ENCODE measurements at regions not wholly inside any gene's neighbourhood (a gene's known extent, or its start where the extent isn't known, plus 50 kb on each side); places are given as distances from the start of the nearest gene placed in this dataset.

DNA sequence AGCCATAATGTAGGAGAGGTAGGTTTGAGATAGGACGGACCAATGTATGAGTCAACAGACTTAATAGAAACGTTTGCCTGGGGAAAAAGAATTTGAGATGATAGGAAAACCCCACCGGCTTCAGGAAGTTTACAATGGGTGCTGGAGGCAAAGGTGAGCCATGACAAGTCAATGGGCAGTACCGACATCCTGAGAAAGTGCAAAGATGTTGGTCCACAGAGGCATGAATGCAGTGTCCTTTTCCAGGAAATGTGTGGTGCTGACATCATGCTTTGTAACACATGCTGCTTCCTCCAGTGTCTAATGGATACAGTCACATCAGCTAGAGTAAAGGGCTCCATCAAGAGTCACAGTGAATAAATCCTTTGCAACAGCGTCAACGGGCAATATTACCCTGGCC lies 533.6 kb downstream of the INHBA start:
- H2BK5ac ChIP-seq (ENCODE audit: insufficient read length, low read length), result no peak overlapping the region
- H4K5ac ChIP-seq (ENCODE audit: insufficient read length, low read depth, low read length), result no peak overlapping the region
- H3T11ph ChIP-seq (ENCODE audit: low read length), result no peak overlapping the region
- no peaks in the 10 kb centered on the region for H3K23me2 ChIP-seq (ENCODE audit: insufficient read length, low read depth, low read length, poor library complexity, severe bottlenecking)
- H3K4ac ChIP-seq (ENCODE audit: low read depth, low read length), result no peak overlapping the region
- no peak overlapping the region for H2BK120ac ChIP-seq (ENCODE audit: low read depth, low read length, poor library complexity, severe bottlenecking)
- Mint-ChIP-seq H3K4me1 (peaks cover 0 to 4% of the 10 kb centered on the region in 2 experiments; a peak in 2 of 4 replicates), H3K27ac (no peak overlapping the region), H3K9me3 (no peaks in the 10 kb centered on the region), H3K4me3 (no peak overlapping the region), H3K36me3 (ENCODE audit: insufficient read depth in 1 of 3, low read depth in 3 of 3) (no peaks in the 10 kb centered on the region), H3K27me3 (ENCODE audit: low read depth) (no peaks in the 10 kb centered on the region)
- no peaks in the 10 kb centered on the region for H4K20me1 ChIP-seq (ENCODE audit: control insufficient read depth, insufficient read depth, insufficient read length)
- no peaks in the 10 kb centered on the region for H3K79me1 ChIP-seq (ENCODE audit: insufficient read depth, low read depth, low read length, poor library complexity, severe bottlenecking)
- no peaks in the 10 kb centered on the region for H3K9me3 ChIP-seq (ENCODE audit: control insufficient read depth, low read depth, low read length)
- no peak overlapping the region for H3K56ac ChIP-seq (ENCODE audit: insufficient read length, low read depth, low read length)
- no peak overlapping the region for H2AFZ ChIP-seq (ENCODE audit: low read length)
- no peak overlapping the region for H4K91ac ChIP-seq (ENCODE audit: insufficient read length, low read depth, low read length)
- TF ChIP-seq, protein P1, sequence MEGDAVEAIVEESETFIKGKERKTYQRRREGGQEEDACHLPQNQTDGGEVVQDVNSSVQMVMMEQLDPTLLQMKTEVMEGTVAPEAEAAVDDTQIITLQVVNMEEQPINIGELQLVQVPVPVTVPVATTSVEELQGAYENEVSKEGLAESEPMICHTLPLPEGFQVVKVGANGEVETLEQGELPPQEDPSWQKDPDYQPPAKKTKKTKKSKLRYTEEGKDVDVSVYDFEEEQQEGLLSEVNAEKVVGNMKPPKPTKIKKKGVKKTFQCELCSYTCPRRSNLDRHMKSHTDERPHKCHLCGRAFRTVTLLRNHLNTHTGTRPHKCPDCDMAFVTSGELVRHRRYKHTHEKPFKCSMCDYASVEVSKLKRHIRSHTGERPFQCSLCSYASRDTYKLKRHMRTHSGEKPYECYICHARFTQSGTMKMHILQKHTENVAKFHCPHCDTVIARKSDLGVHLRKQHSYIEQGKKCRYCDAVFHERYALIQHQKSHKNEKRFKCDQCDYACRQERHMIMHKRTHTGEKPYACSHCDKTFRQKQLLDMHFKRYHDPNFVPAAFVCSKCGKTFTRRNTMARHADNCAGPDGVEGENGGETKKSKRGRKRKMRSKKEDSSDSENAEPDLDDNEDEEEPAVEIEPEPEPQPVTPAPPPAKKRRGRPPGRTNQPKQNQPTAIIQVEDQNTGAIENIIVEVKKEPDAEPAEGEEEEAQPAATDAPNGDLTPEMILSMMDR (conservative IDR thresholded peaks at IDR 0.05), result no peak
- H2AK5ac ChIP-seq (ENCODE audit: insufficient read length, low read length), result no peak overlapping the region
- H3K27me3 ChIP-seq (ENCODE audit: insufficient read depth, low read length), result no peaks in the 10 kb centered on the region
- H2BK12ac ChIP-seq (ENCODE audit: insufficient read length, low read depth, low read length), result no peak overlapping the region
- no peak overlapping the region for H3K23ac ChIP-seq (ENCODE audit: insufficient read length, low read depth, low read length)
- H2BK15ac ChIP-seq (ENCODE audit: low read depth, low read length), result no peak overlapping the region
- H4K8ac ChIP-seq (replicated peaks; ENCODE audit: insufficient read length, low read depth, low read length), result no peak overlapping the region
- DNase-seq, result no peak
- H3K14ac ChIP-seq (ENCODE audit: insufficient read depth, low read length), result no peak overlapping the region
- no peak overlapping the region for H3K9ac ChIP-seq (ENCODE audit: extremely low read depth, insufficient read length, low read length)
- no peak overlapping the region for H3K27ac ChIP-seq (ENCODE audit: insufficient read length, low read depth, low read length)
- H2BK20ac ChIP-seq (ENCODE audit: low read depth, low read length, poor library complexity, severe bottlenecking), result no peak overlapping the region
- WGBS (ENCODE audit: extremely low coverage, insufficient read length, low lambda C conversion rate), result no CpG with 5 or more reads among the region's 6 CpGs
- H3K4me1 ChIP-seq (ENCODE audit: insufficient read depth, low read length), result no peaks in the 10 kb centered on the region
- H3K4me2 ChIP-seq (ENCODE audit: insufficient read depth, insufficient read length, low read length), result no peak overlapping the region
- H3K79me2 ChIP-seq (ENCODE audit: insufficient read depth, low read length), result no peaks in the 10 kb centered on the region
- H3K18ac ChIP-seq (ENCODE audit: insufficient read length, low read depth, low read length), result no peak overlapping the region

All from H9 (cell line).